ENCODE measurements at regions not wholly inside any gene's neighbourhood (a gene's known extent, or its start where the extent isn't known, plus 50 kb on each side); places are given as distances from the start of the nearest gene placed in this dataset.

GRCh38 chr2:83531206-83531826 lies 927.8 kb downstream of the SUCLG1 start:
- intact Hi-C loops (cut with DNase I): no loop called here
- DNase-seq: no peak
- H3K27ac ChIP-seq: no peak overlapping the region
- no peak for TF ChIP-seq POLR2A (IDR thresholded peaks at IDR 0.05)
- TF ChIP-seq EP300 (IDR thresholded peaks at IDR 0.05): no peak
- TF ChIP-seq CTCF (IDR thresholded peaks at IDR 0.05): no peak
- H3K27me3 ChIP-seq: no peaks in the 10 kb centered on the region
- H3K4me1 ChIP-seq (ENCODE audit: insufficient read depth): no peaks in the 10 kb centered on the region
- H3K36me3 ChIP-seq: no peaks in the 10 kb centered on the region
- H3K9me3 ChIP-seq: no peaks in the 10 kb centered on the region
- no peak overlapping the region for H3K4me3 ChIP-seq
- WGBS, 3 donors: 58 to 72% (median 70%) methylated on average over 5 of the region's 5 CpGs

DNA sequence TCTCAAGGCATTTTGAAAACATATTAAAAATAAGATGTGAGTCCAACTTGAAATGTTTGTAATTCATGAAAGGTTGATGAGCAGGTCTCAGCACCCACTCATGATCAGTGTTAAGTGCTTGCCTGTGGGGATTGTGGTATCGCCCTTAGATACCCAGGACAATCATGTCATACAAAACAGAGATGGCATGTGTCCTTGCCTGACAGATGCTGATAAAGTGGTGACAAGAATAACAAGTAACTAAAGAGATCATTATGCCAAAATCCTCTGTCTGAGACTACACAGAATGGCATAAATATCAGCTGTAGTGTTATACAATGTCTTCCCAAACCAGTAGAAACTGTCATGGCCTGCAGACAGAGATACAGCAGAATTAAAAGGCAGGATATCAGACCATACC lies 930.3 kb downstream of the SUCLG1 start:
- no peak for DNase-seq
- WGBS, 3 donors: 83 to 93% (median 92%) methylated on average over 1 of the region's 1 CpG
- intact Hi-C loops (cut with DNase I): no loop called here

DNA sequence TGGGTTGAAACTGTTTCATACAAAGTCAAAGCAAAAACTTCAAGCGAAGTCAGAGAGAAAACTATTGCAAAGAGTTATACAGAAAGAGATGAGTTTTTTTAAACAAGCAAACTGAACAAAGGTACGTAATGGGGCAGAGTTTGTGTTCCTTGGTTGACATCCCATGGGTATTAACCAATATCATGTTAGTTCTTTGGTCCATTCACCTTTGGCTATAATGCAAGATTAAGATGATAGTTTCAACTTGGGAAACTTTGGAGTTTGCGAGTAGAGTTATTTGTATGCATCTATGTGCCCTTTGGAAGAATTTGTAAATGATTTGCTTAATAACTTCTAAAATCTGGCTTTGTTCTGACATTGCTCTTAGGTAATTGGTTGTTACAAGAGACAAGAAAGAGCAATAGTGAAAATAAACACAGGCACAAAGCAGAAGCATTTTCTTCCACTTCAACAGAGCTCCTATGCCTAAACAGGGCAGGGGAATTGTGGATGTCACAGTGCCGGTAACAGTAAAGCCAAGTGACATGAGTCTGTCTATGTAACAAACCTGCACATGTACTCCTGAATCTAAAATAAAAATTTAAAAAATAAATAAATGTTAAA lies 936.1 kb downstream of the SUCLG1 start:
- Histone ChIP-seq H3K27me3 (no peaks in the 10 kb centered on the region), H3K4me3 (no peak overlapping the region), H3K9me3 (no peaks in the 10 kb centered on the region), H3K4me1 (ENCODE audit: insufficient read depth) (no peaks in the 10 kb centered on the region), H3K27ac (no peak overlapping the region), H3K36me3 (no peaks in the 10 kb centered on the region)
- WGBS, 3 donors: 91 to 93% (median 92%) methylated on average over 4 of the region's 4 CpGs
- TF ChIP-seq EP300 (IDR thresholded peaks at IDR 0.05): no peak
- no peak for TF ChIP-seq CTCF (IDR thresholded peaks at IDR 0.05)
- TF ChIP-seq POLR2A (IDR thresholded peaks at IDR 0.05): no peak
- intact Hi-C loops (cut with DNase I): no loop called here
- no peak for DNase-seq

More for the DNA sequence above, 930.3 kb downstream of the SUCLG1 start:
- H3K4me3 ChIP-seq: no peak overlapping the region
- TF ChIP-seq CTCF (IDR thresholded peaks at IDR 0.05) (no peak), EP300 (IDR thresholded peaks at IDR 0.05) (no peak), POLR2A (IDR thresholded peaks at IDR 0.05) (no peak)
- H3K27me3 ChIP-seq: no peaks in the 10 kb centered on the region
- no peaks in the 10 kb centered on the region for H3K4me1 ChIP-seq (ENCODE audit: insufficient read depth)
- no peak overlapping the region for H3K27ac ChIP-seq
- H3K36me3 ChIP-seq: no peaks in the 10 kb centered on the region
- no peaks in the 10 kb centered on the region for H3K9me3 ChIP-seq

- WGBS, 3 donors: 97% methylated on average over 42 of the region's 42 CpGs
- no peaks in the 10 kb centered on the region for H3K36me3 ChIP-seq
- intact Hi-C loops (cut with DNase I): no loop called here
- no peaks in the 10 kb centered on the region for H3K9me3 ChIP-seq
- H3K4me1 ChIP-seq (ENCODE audit: insufficient read depth): no peaks in the 10 kb centered on the region
- no peak for TF ChIP-seq CTCF (IDR thresholded peaks at IDR 0.05)
- no peak for TF ChIP-seq POLR2A (IDR thresholded peaks at IDR 0.05)
- no peak for TF ChIP-seq EP300 (IDR thresholded peaks at IDR 0.05)
- peak in 1 of 5 donors; percentile 11 for DNase-seq
- H3K4me3 ChIP-seq: no peak overlapping the region
- no peaks in the 10 kb centered on the region for H3K27me3 ChIP-seq
- no peak overlapping the region for H3K27ac ChIP-seq
Observed at GRCh38 chr2:83517727-83518368, 941.2 kb downstream of the SUCLG1 start.

All from ovary (tissue), 7 donors.